Activated T-cell treated with anti-CD3 and anti-CD28 coated beads, Interleukin-2, amount 50 U/mL, for 72 hours (primary cell): ENCODE measurements at regions not wholly inside any gene's neighbourhood (a gene's known extent, or its start where the extent isn't known, plus 50 kb on each side); places are given as distances from the start of the nearest gene placed in this dataset.
"Not testable (repeated sequence)": the region's sequence is repeated elsewhere in the genome, so short reads cannot be mapped to it uniquely, and the experiment has no call there.

Experiments used
- ATAC-seq, 2 donors: fragments of 150-1000 bp; cut with Tn5 transposase; replicated peaks in 1 of 2; 2 replicates each; pipeline ENCODE4 v1.10.0; 2021; ENCODE audit warnings: moderate library complexity in 2 of 2, mild to moderate bottlenecking in 1 of 2
- DNase-seq, 2 donors: peaks; one replicate each; pipeline ENCODE4 v3.0.0; 2021 to 2022; ENCODE audit warnings: mixed read lengths in 1 of 2
- H3K27ac Mint-ChIP-seq: one replicate; pipeline ENCODE4 v1.8.0; 2022; ENCODE audit warnings: mild to moderate bottlenecking, moderate library complexity, mixed read lengths
- H3K27me3 Mint-ChIP-seq: one replicate; pipeline ENCODE4 v1.8.0; 2022; ENCODE audit warnings: low read depth, mixed read lengths
- H3K36me3 Mint-ChIP-seq, 2 donors: one replicate each; pipeline ENCODE4 v1.8.0; 2022; ENCODE audit warnings: mixed read lengths in 2 of 2, mild to moderate bottlenecking in 1 of 2; ENCODE audit not compliant: insufficient read depth in 2 of 2
- H3K4me1 Mint-ChIP-seq: one replicate; pipeline ENCODE4 v1.8.0; 2022; ENCODE audit warnings: low read depth, mixed read lengths
- H3K4me3 Mint-ChIP-seq, 2 donors: one replicate each; pipeline ENCODE4 v1.8.0; 2022; ENCODE audit warnings: mild to moderate bottlenecking in 2 of 2, mixed read lengths in 2 of 2, moderate library complexity in 2 of 2
- H3K9me3 Mint-ChIP-seq, 2 donors: one replicate each; pipeline ENCODE4 v1.8.0; 2022; ENCODE audit warnings: mixed read lengths in 2 of 2

- no peak overlapping the region for H3K27ac Mint-ChIP-seq
- no peaks in the 10 kb centered on the region for H3K27me3 Mint-ChIP-seq
These were observed 93.5 kb upstream of the LYZL2 start for GRCh38 chr10:30722956-30723620.

GRCh38 chr10:30719832-30720231 lies 90.3 kb upstream of the LYZL2 start:
- Mint-ChIP-seq H3K27me3 (no peaks in the 10 kb centered on the region), H3K4me1 (peaks cover 32% of the 10 kb centered on the region), H3K9me3 (no peaks in the 10 kb centered on the region), H3K4me3 (no peak overlapping the region), H3K27ac (no peak overlapping the region), H3K36me3 (peaks cover under 1% of the 10 kb centered on the region in 2 donors)
- ATAC-seq (no peak), DNase-seq (no peak)

More at GRCh38 chr10:30722956-30723620, 93.5 kb upstream of the LYZL2 start:
- no peaks in the 10 kb centered on the region for H3K9me3 Mint-ChIP-seq
- no peaks in the 10 kb centered on the region for H3K36me3 Mint-ChIP-seq
- no peak for ATAC-seq
- peaks cover 32% of the 10 kb centered on the region for H3K4me1 Mint-ChIP-seq
- no peak overlapping the region for H3K4me3 Mint-ChIP-seq
- DNase-seq: no peak

GRCh38 chr10:30709700-30710358 lies 80.3 kb upstream of the LYZL2 start:
- Mint-ChIP-seq H3K27ac (no peak overlapping the region), H3K9me3 (peaks cover 10 to 12% of the 10 kb centered on the region in 2 donors)
- ATAC-seq: no peak

GRCh38 chr10:30709229-30709628 lies 79.7 kb upstream of the LYZL2 start:
- peaks cover 38% of the 10 kb centered on the region for H3K4me1 Mint-ChIP-seq
- no peak for ATAC-seq
- no peak overlapping the region for H3K27ac Mint-ChIP-seq
- H3K36me3 Mint-ChIP-seq: peaks cover 16 to 20% of the 10 kb centered on the region in 2 donors
- no peak for DNase-seq
- no peak overlapping the region for H3K4me3 Mint-ChIP-seq
- no peaks in the 10 kb centered on the region for H3K27me3 Mint-ChIP-seq
- peaks cover 9 to 10% of the 10 kb centered on the region in 2 donors for H3K9me3 Mint-ChIP-seq

More at GRCh38 chr10:30709700-30710358, 80.3 kb upstream of the LYZL2 start:
- Mint-ChIP-seq H3K27me3 (no peaks in the 10 kb centered on the region), H3K4me1 (peaks cover 36% of the 10 kb centered on the region), H3K4me3 (no peak overlapping the region), H3K36me3 (peaks cover 17 to 25% of the 10 kb centered on the region in 2 donors)
- no peak for DNase-seq

GRCh38 chr10:30708234-30708633 lies 78.7 kb upstream of the LYZL2 start:
- Mint-ChIP-seq H3K27ac (no peak overlapping the region), H3K9me3 (peaks cover 0 to 3% of the 10 kb centered on the region in 2 donors), H3K4me1 (peaks cover 44% of the 10 kb centered on the region), H3K36me3 (peaks cover 15 to 16% of the 10 kb centered on the region in 2 donors), H3K4me3 (no peak overlapping the region), H3K27me3 (no peaks in the 10 kb centered on the region)
- DNase-seq (no peak), ATAC-seq (no peak)

- peak overlapping the region; percentile 100 for H3K27ac Mint-ChIP-seq
- not testable (repeated sequence) for DNase-seq, H3K9me3 Mint-ChIP-seq, ATAC-seq, H3K27me3 Mint-ChIP-seq
- peak overlapping the region; percentile 81 to 98 for H3K4me3 Mint-ChIP-seq
- peaks cover 54% of the 10 kb centered on the region for H3K4me1 Mint-ChIP-seq
- H3K36me3 Mint-ChIP-seq: peaks cover 12 to 13% of the 10 kb centered on the region in 2 donors
These were observed 76.6 kb upstream of the LYZL2 start for GRCh38 chr10:30706189-30706588.

GRCh38 chr10:30705625-30706149 lies 76.1 kb upstream of the LYZL2 start:
- no peak for ATAC-seq
- peaks cover 55% of the 10 kb centered on the region for H3K4me1 Mint-ChIP-seq
- H3K36me3 Mint-ChIP-seq: peaks cover 12 to 13% of the 10 kb centered on the region in 2 donors
- no peaks in the 10 kb centered on the region for H3K27me3 Mint-ChIP-seq
- peak overlapping the region; percentile 81 to 98 for H3K4me3 Mint-ChIP-seq
- no peaks in the 10 kb centered on the region for H3K9me3 Mint-ChIP-seq
- DNase-seq: no peak
- peak overlapping the region; percentile 100 for H3K27ac Mint-ChIP-seq

- Mint-ChIP-seq H3K4me1 (peaks cover 58% of the 10 kb centered on the region), H3K36me3 (peaks cover 12 to 13% of the 10 kb centered on the region in 2 donors), H3K27me3 (no peaks in the 10 kb centered on the region), H3K9me3 (no peaks in the 10 kb centered on the region), H3K27ac (peak overlapping the region; percentile 100), H3K4me3 (peak overlapping the region; percentile 81 to 98)
- DNase-seq (peak; percentile 46 to 59), ATAC-seq (peak; percentile 25 to 26)
These were observed 75.6 kb upstream of the LYZL2 start for GRCh38 chr10:30705101-30705624.

GRCh38 chr10:30704601-30705100 lies 75.1 kb upstream of the LYZL2 start:
- peak; percentile 18 to 20 for ATAC-seq
- peak; percentile 73 to 76 for DNase-seq
- Mint-ChIP-seq H3K27ac (peak overlapping the region; percentile 100), H3K4me3 (peak overlapping the region; percentile 81 to 98), H3K4me1 (peaks cover 61% of the 10 kb centered on the region), H3K36me3 (peaks cover 15% of the 10 kb centered on the region in 2 donors)
- H3K27me3 Mint-ChIP-seq, H3K9me3 Mint-ChIP-seq: not testable (repeated sequence)

GRCh38 chr10:30704026-30704600 lies 74.6 kb upstream of the LYZL2 start:
- DNase-seq (no peak), ATAC-seq (no peak)
- Mint-ChIP-seq H3K4me1 (peaks cover 61% of the 10 kb centered on the region), H3K9me3 (no peaks in the 10 kb centered on the region), H3K27me3 (no peaks in the 10 kb centered on the region), H3K36me3 (peaks cover 15 to 18% of the 10 kb centered on the region in 2 donors), H3K27ac (peak overlapping the region; percentile 100), H3K4me3 (peak overlapping the region; percentile 81 to 98)

- H3K36me3 Mint-ChIP-seq: peaks cover 15 to 19% of the 10 kb centered on the region in 2 donors
- not testable (repeated sequence) for H3K27me3 Mint-ChIP-seq, DNase-seq, ATAC-seq, H3K9me3 Mint-ChIP-seq
- peak overlapping the region; percentile 81 to 98 for H3K4me3 Mint-ChIP-seq
- peak overlapping the region; percentile 100 for H3K27ac Mint-ChIP-seq
- peaks cover 65% of the 10 kb centered on the region for H3K4me1 Mint-ChIP-seq
These were observed 73.9 kb upstream of the LYZL2 start for GRCh38 chr10:30703446-30703845.

- Mint-ChIP-seq H3K27me3 (no peaks in the 10 kb centered on the region), H3K36me3 (peaks cover 15 to 19% of the 10 kb centered on the region in 2 donors), H3K4me1 (peaks cover 70% of the 10 kb centered on the region), H3K27ac (peak overlapping the region; percentile 99), H3K4me3 (peak overlapping the region; percentile 81 to 98), H3K9me3 (no peaks in the 10 kb centered on the region)
- DNase-seq: no peak
- no peak for ATAC-seq
These were observed 73.3 kb upstream of the LYZL2 start for GRCh38 chr10:30702860-30703259.
